Type B pancreatic cell (in vitro differentiated cells): ENCODE measurements at regions not wholly inside any gene's neighbourhood (a gene's known extent, or its start where the extent isn't known, plus 50 kb on each side); places are given as distances from the start of the nearest gene placed in this dataset.
"Not testable (repeated sequence)": the region's sequence is repeated elsewhere in the genome, so short reads cannot be mapped to it uniquely, and the experiment has no call there.

Experiments
- DNase-seq: peaks from one replicate; pipeline ENCODE4 v3.0.0; 2021; ENCODE audit warnings: mixed read lengths; ENCODE audit not compliant: unreplicated experiment; ENCODE audit errors: extremely low spot score
- H3K27ac Mint-ChIP-seq: 2 replicates; pipeline ENCODE4 v1.8.0; 2021; ENCODE audit warnings: mild to moderate bottlenecking, mixed read lengths
- H3K27me3 Mint-ChIP-seq: 2 replicates; pipeline ENCODE4 v1.8.0; 2021; ENCODE audit warnings: mixed read lengths
- H3K36me3 Mint-ChIP-seq: 2 replicates; pipeline ENCODE4 v1.8.0; 2021; ENCODE audit warnings: mixed read lengths
- H3K4me1 Mint-ChIP-seq: one replicate; pipeline ENCODE4 v1.8.0; 2021; ENCODE audit warnings: mixed read lengths; ENCODE audit not compliant: unreplicated experiment
- H3K4me3 Mint-ChIP-seq: 2 replicates; pipeline ENCODE4 v1.8.0; 2021; ENCODE audit warnings: mild to moderate bottlenecking, mixed read lengths
- H3K9me3 Mint-ChIP-seq: 2 replicates; pipeline ENCODE4 v1.8.0; 2021; ENCODE audit warnings: mixed read lengths
- TF ChIP-seq, protein P1 (sequence below): fragments of 200-600 bp; sonication (generic); conservative IDR thresholded peaks from 2 replicates; pipeline ENCODE4 v1.5.0; 2021; ENCODE audit warnings: antibody characterized with exemption, mild to moderate bottlenecking

- Mint-ChIP-seq H3K27me3 (no peaks in the 10 kb centered on the region), H3K9me3 (peaks cover 2% of the 10 kb centered on the region), H3K27ac (no peak overlapping the region), H3K4me1 (peaks cover 11% of the 10 kb centered on the region), H3K36me3 (peaks cover 2% of the 10 kb centered on the region), H3K4me3 (no peak overlapping the region)
- TF ChIP-seq, protein P1, sequence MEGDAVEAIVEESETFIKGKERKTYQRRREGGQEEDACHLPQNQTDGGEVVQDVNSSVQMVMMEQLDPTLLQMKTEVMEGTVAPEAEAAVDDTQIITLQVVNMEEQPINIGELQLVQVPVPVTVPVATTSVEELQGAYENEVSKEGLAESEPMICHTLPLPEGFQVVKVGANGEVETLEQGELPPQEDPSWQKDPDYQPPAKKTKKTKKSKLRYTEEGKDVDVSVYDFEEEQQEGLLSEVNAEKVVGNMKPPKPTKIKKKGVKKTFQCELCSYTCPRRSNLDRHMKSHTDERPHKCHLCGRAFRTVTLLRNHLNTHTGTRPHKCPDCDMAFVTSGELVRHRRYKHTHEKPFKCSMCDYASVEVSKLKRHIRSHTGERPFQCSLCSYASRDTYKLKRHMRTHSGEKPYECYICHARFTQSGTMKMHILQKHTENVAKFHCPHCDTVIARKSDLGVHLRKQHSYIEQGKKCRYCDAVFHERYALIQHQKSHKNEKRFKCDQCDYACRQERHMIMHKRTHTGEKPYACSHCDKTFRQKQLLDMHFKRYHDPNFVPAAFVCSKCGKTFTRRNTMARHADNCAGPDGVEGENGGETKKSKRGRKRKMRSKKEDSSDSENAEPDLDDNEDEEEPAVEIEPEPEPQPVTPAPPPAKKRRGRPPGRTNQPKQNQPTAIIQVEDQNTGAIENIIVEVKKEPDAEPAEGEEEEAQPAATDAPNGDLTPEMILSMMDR: no peak
- DNase-seq: no peak
Measured at GRCh38 chr2:149858216-149858615, 270.6 kb upstream of the MMADHC start.

DNA sequence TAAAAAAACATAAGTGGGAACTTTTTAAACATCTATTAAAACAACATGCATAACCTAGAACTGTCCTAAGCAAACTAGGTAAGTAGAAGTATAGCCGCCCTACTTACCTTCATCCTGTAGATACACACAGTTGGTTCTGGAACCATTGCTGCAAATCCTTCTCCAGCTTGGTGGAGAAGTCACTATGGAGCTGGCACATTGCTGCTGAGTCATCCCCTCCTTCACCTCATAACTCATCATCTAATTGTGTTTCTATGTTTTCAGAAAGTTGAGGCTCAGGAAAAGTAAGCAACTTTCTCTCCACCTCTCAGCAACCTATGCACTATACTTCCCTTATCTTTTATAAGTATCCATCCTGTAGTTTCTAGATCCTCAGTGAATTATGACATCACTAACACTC, 269.8 kb upstream of the MMADHC start:
- H3K27me3 Mint-ChIP-seq: no peaks in the 10 kb centered on the region
- peaks cover 11% of the 10 kb centered on the region for H3K4me1 Mint-ChIP-seq
- TF ChIP-seq, protein P1: no peak
- H3K27ac Mint-ChIP-seq: no peak overlapping the region
- no peaks in the 10 kb centered on the region for H3K36me3 Mint-ChIP-seq
- no peaks in the 10 kb centered on the region for H3K9me3 Mint-ChIP-seq
- no peak overlapping the region for H3K4me3 Mint-ChIP-seq
- DNase-seq: no peak

GRCh38 chr2:149855859-149856258, 268.3 kb upstream of the MMADHC start:
- not testable (repeated sequence) for H3K36me3 Mint-ChIP-seq, DNase-seq, H3K4me3 Mint-ChIP-seq, H3K9me3 Mint-ChIP-seq, H3K27ac Mint-ChIP-seq, H3K27me3 Mint-ChIP-seq
- peaks cover 11% of the 10 kb centered on the region for H3K4me1 Mint-ChIP-seq

DNA sequence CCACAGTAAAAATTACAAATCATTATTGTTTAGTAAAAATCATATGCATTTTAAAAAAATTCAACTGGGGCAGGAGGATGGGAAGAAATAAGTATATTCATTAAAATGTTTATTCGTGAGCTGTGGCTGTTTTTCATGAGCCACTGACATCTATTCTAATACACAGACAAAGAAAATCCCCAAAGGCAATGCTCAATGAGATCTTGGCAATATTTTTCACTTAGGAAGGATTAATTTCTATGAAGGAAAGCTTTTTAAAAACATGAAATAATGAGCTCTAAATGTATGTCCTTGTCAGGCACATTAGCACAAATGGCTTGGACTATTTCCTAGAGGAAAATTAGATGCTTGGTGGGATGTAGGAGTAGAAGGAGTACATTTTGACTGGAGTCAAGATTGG, 262.0 kb upstream of the MMADHC start:
- H3K4me3 Mint-ChIP-seq: no peak overlapping the region
- no peaks in the 10 kb centered on the region for H3K27me3 Mint-ChIP-seq
- H3K9me3 Mint-ChIP-seq: peaks cover 7% of the 10 kb centered on the region
- no peaks in the 10 kb centered on the region for H3K36me3 Mint-ChIP-seq
- H3K4me1 Mint-ChIP-seq: no peaks in the 10 kb centered on the region
- TF ChIP-seq, protein P1: no peak
- H3K27ac Mint-ChIP-seq: no peak overlapping the region
- no peak for DNase-seq

- TF ChIP-seq, protein P1: no peak
- DNase-seq: no peak
- Mint-ChIP-seq H3K27ac (no peak overlapping the region), H3K9me3 (peaks cover 7% of the 10 kb centered on the region), H3K4me3 (no peak overlapping the region), H3K36me3 (no peaks in the 10 kb centered on the region), H3K4me1 (no peaks in the 10 kb centered on the region), H3K27me3 (no peaks in the 10 kb centered on the region)
Measured at GRCh38 chr2:149849136-149849535, 261.6 kb upstream of the MMADHC start.

- Mint-ChIP-seq H3K27me3 (no peaks in the 10 kb centered on the region), H3K9me3 (peaks cover 4% of the 10 kb centered on the region), H3K4me3 (no peak overlapping the region), H3K27ac (no peak overlapping the region), H3K4me1 (no peaks in the 10 kb centered on the region), H3K36me3 (no peaks in the 10 kb centered on the region)
- DNase-seq: no peak
- TF ChIP-seq, protein P1: no peak
Measured at GRCh38 chr2:149841396-149841795, 253.8 kb upstream of the MMADHC start.
